Bronchial epithelial cell (primary cell): ENCODE measurements at regions not wholly inside any gene's neighbourhood (a gene's known extent, or its start where the extent isn't known, plus 50 kb on each side); places are given as distances from the start of the nearest gene placed in this dataset.
A peak's percentile ranks its signal among the peaks of the same experiment; 100 is the strongest.
"Not testable (repeated sequence)": the region's sequence is repeated elsewhere in the genome, so short reads cannot be mapped to it uniquely, and the experiment has no call there.

ENCODE experiments used
- DNase-seq: peaks from one replicate; pipeline ENCODE4 v3.0.0-alpha.2; 2010; ENCODE audit warnings: low read depth
- FAIRE-seq: peaks from 2 replicates; lab custom pipeline; 2011; peaks lifted over from hg19 to GRCh38; lab: Jason Lieb, UNC
- H3K27me3 ChIP-seq: 2 replicates; pipeline ENCODE4 v1.5.1; 2011; ENCODE audit warnings: low read length; ENCODE audit not compliant: control insufficient read depth, insufficient read depth
- H3K36me3 ChIP-seq: 2 replicates; pipeline ENCODE4 v1.5.1; 2011; ENCODE audit warnings: low read length; ENCODE audit not compliant: control insufficient read depth, insufficient read depth
- H3K4me3 ChIP-seq: 2 replicates; pipeline ENCODE4 v1.5.1; 2011; ENCODE audit warnings: mild to moderate bottlenecking, low read depth, low read length, control low read depth
- CTCF ChIP-seq: IDR thresholded peaks from 2 replicates; pipeline ENCODE4 v1.5.1; 2011; ENCODE audit warnings: mild to moderate bottlenecking, moderate library complexity, low read length, control low read depth, inconsistent platforms; ENCODE audit not compliant: insufficient read depth, severe bottlenecking

GRCh38 chr2:10228611-10229365 is 73.9 kb upstream of the HPCAL1 start:
- FAIRE-seq, result no peak

GRCh38 chr2:10229462-10230099 is 73.1 kb upstream of the HPCAL1 start:
- H3K27me3 ChIP-seq, result peaks cover 6% of the 10 kb centered on the region
- TF ChIP-seq CTCF, result no peak
- no peaks in the 10 kb centered on the region for H3K36me3 ChIP-seq
- H3K4me3 ChIP-seq, result no peak overlapping the region
- FAIRE-seq (peak; percentile 18), DNase-seq (no peak)

More at GRCh38 chr2:10228611-10229365, 73.9 kb upstream of the HPCAL1 start:
- H3K4me3 ChIP-seq, result no peak overlapping the region
- peaks cover 6% of the 10 kb centered on the region for H3K27me3 ChIP-seq
- H3K36me3 ChIP-seq, result no peaks in the 10 kb centered on the region
- DNase-seq, result no peak
- no peak for TF ChIP-seq CTCF

- DNase-seq (no peak), FAIRE-seq (no peak)
- Histone ChIP-seq H3K36me3 (no peaks in the 10 kb centered on the region), H3K27me3 (peaks cover 4% of the 10 kb centered on the region), H3K4me3 (no peak overlapping the region)
- no peak for TF ChIP-seq CTCF
Observed at GRCh38 chr2:10230499-10230898, 72.2 kb upstream of the HPCAL1 start.

- not testable (repeated sequence) for H3K27me3 ChIP-seq, H3K4me3 ChIP-seq, DNase-seq, H3K36me3 ChIP-seq, FAIRE-seq
Observed at GRCh38 chr2:10230921-10231320, 71.8 kb upstream of the HPCAL1 start.

- H3K27me3 ChIP-seq, result peaks cover 1% of the 10 kb centered on the region
- H3K4me3 ChIP-seq, result no peak overlapping the region
- no peaks in the 10 kb centered on the region for H3K36me3 ChIP-seq
- FAIRE-seq (no peak), DNase-seq (no peak)
- no peak for TF ChIP-seq CTCF
Observed at GRCh38 chr2:10231551-10232085, 71.1 kb upstream of the HPCAL1 start.

- H3K36me3 ChIP-seq, result no peaks in the 10 kb centered on the region
- DNase-seq, result no peak
- FAIRE-seq, result no peak
- peaks cover 4% of the 10 kb centered on the region for H3K27me3 ChIP-seq
- no peak overlapping the region for H3K4me3 ChIP-seq
- TF ChIP-seq CTCF, result no peak
Observed at GRCh38 chr2:10232096-10232815, 70.4 kb upstream of the HPCAL1 start.
